Activated T-cell treated with anti-CD3 and anti-CD28 coated beads, Interleukin-2, amount 50 U/mL, for 24 hours (primary cell): ENCODE measurements at regions not wholly inside any gene's neighbourhood (a gene's known extent, or its start where the extent isn't known, plus 50 kb on each side); places are given as distances from the start of the nearest gene placed in this dataset.

Experiments used
- DNase-seq: peaks from one replicate; pipeline ENCODE4 v3.0.0-alpha.2; 2020
- H3K27ac Mint-ChIP-seq: 2 replicates; pipeline ENCODE4 v1.8.0; 2020; ENCODE audit warnings: mild to moderate bottlenecking, mixed read lengths
- H3K27me3 Mint-ChIP-seq: 2 replicates; pipeline ENCODE4 v1.8.0; 2020; ENCODE audit warnings: mixed read lengths
- H3K36me3 Mint-ChIP-seq: 2 replicates; pipeline ENCODE4 v1.8.0; 2020; ENCODE audit warnings: low read depth, mixed read lengths
- H3K4me1 Mint-ChIP-seq: 2 replicates; pipeline ENCODE4 v1.8.0; 2020; ENCODE audit warnings: low read depth, mixed read lengths
- H3K4me3 Mint-ChIP-seq: 2 replicates; pipeline ENCODE4 v1.8.0; 2020; ENCODE audit warnings: mild to moderate bottlenecking, moderate library complexity, mixed read lengths
- H3K9me3 Mint-ChIP-seq: 2 replicates; pipeline ENCODE4 v1.8.0; 2020; ENCODE audit warnings: mixed read lengths

GRCh38 chr4:10178763-10179162 is 62.2 kb upstream of the WDR1 start:
- H3K4me1 Mint-ChIP-seq: peaks cover 34% of the 10 kb centered on the region
- no peaks in the 10 kb centered on the region for H3K36me3 Mint-ChIP-seq
- DNase-seq: no peak
- H3K27me3 Mint-ChIP-seq: no peaks in the 10 kb centered on the region
- no peak overlapping the region for H3K27ac Mint-ChIP-seq
- no peak overlapping the region for H3K4me3 Mint-ChIP-seq
- H3K9me3 Mint-ChIP-seq: peaks cover 4% of the 10 kb centered on the region

GRCh38 chr4:10175626-10176025 is 59.0 kb upstream of the WDR1 start:
- no peaks in the 10 kb centered on the region for H3K36me3 Mint-ChIP-seq
- H3K9me3 Mint-ChIP-seq: no peaks in the 10 kb centered on the region
- no peak for DNase-seq
- H3K4me3 Mint-ChIP-seq: no peak overlapping the region
- no peaks in the 10 kb centered on the region for H3K27me3 Mint-ChIP-seq
- H3K4me1 Mint-ChIP-seq: peaks cover 4% of the 10 kb centered on the region
- no peak overlapping the region for H3K27ac Mint-ChIP-seq

GRCh38 chr4:10173754-10174749 is 57.5 kb upstream of the WDR1 start:
- no peaks in the 10 kb centered on the region for H3K36me3 Mint-ChIP-seq
- no peaks in the 10 kb centered on the region for H3K4me1 Mint-ChIP-seq
- DNase-seq: no peak
- H3K4me3 Mint-ChIP-seq: no peak overlapping the region
- no peaks in the 10 kb centered on the region for H3K9me3 Mint-ChIP-seq
- H3K27ac Mint-ChIP-seq: no peak overlapping the region
- H3K27me3 Mint-ChIP-seq: no peaks in the 10 kb centered on the region

GRCh38 chr4:10173037-10173753 is 56.6 kb upstream of the WDR1 start:
- Mint-ChIP-seq H3K9me3 (no peaks in the 10 kb centered on the region), H3K27me3 (no peaks in the 10 kb centered on the region), H3K36me3 (no peaks in the 10 kb centered on the region), H3K4me3 (no peak overlapping the region), H3K4me1 (no peaks in the 10 kb centered on the region), H3K27ac (no peak overlapping the region)
- DNase-seq: no peak

- H3K27me3 Mint-ChIP-seq: no peaks in the 10 kb centered on the region
- no peak for DNase-seq
- no peak overlapping the region for H3K4me3 Mint-ChIP-seq
- H3K36me3 Mint-ChIP-seq: no peaks in the 10 kb centered on the region
- no peaks in the 10 kb centered on the region for H3K9me3 Mint-ChIP-seq
- no peaks in the 10 kb centered on the region for H3K4me1 Mint-ChIP-seq
- H3K27ac Mint-ChIP-seq: no peak overlapping the region
Observed at GRCh38 chr4:10172278-10172921, 55.8 kb upstream of the WDR1 start.

GRCh38 chr4:10171055-10171454 is 54.5 kb upstream of the WDR1 start:
- Mint-ChIP-seq H3K4me1 (no peaks in the 10 kb centered on the region), H3K4me3 (no peak overlapping the region), H3K36me3 (no peaks in the 10 kb centered on the region), H3K27me3 (no peaks in the 10 kb centered on the region), H3K9me3 (no peaks in the 10 kb centered on the region), H3K27ac (no peak overlapping the region)
- DNase-seq: no peak

GRCh38 chr4:10169839-10170387 is 53.3 kb upstream of the WDR1 start:
- Mint-ChIP-seq H3K27ac (no peak overlapping the region), H3K27me3 (no peaks in the 10 kb centered on the region), H3K9me3 (no peaks in the 10 kb centered on the region), H3K36me3 (no peaks in the 10 kb centered on the region), H3K4me1 (no peaks in the 10 kb centered on the region), H3K4me3 (no peak overlapping the region)
- DNase-seq: no peak

- Mint-ChIP-seq H3K4me3 (no peak overlapping the region), H3K4me1 (no peaks in the 10 kb centered on the region), H3K27ac (no peak overlapping the region), H3K9me3 (no peaks in the 10 kb centered on the region), H3K27me3 (no peaks in the 10 kb centered on the region), H3K36me3 (no peaks in the 10 kb centered on the region)
- no peak for DNase-seq
Observed at GRCh38 chr4:10168151-10168550, 51.6 kb upstream of the WDR1 start.

GRCh38 chr4:10167201-10167600 is 50.6 kb upstream of the WDR1 start:
- no peak overlapping the region for H3K4me3 Mint-ChIP-seq
- no peak for DNase-seq
- H3K36me3 Mint-ChIP-seq: no peaks in the 10 kb centered on the region
- no peaks in the 10 kb centered on the region for H3K27me3 Mint-ChIP-seq
- peaks cover 4% of the 10 kb centered on the region for H3K4me1 Mint-ChIP-seq
- H3K27ac Mint-ChIP-seq: no peak overlapping the region
- no peaks in the 10 kb centered on the region for H3K9me3 Mint-ChIP-seq
